OCI-LY1 (cell line): ENCODE measurements at regions not wholly inside any gene's neighbourhood (a gene's known extent, or its start where the extent isn't known, plus 50 kb on each side); places are given as distances from the start of the nearest gene placed in this dataset.

Experiments used
- H2AFZ ChIP-seq: fragments of 200-600 bp; sonication (generic), shearing (Covaris generic); 2 replicates; pipeline ENCODE4 v1.6.0; 2014; ENCODE audit warnings: antibody characterized with exemption, mild to moderate bottlenecking, low read length
- H3F3A ChIP-seq: fragments of 200-600 bp; sonication (generic), shearing (Covaris generic); 2 replicates; pipeline ENCODE4 v1.6.0; 2014; ENCODE audit warnings: mild to moderate bottlenecking, antibody characterized with exemption, low read length, moderate library complexity; ENCODE audit not compliant: insufficient read depth
- H3K27ac ChIP-seq: fragments of 200-600 bp; sonication (generic); 2 replicates; pipeline ENCODE4 v1.5.1; 2014; ENCODE audit warnings: low read length, mixed run types, mild to moderate bottlenecking, low read depth; ENCODE audit not compliant: poor library complexity, severe bottlenecking
- H3K27me3 ChIP-seq: fragments of 200-600 bp; sonication (generic); 2 replicates; pipeline ENCODE4 v1.6.0; 2014; ENCODE audit warnings: antibody characterized with exemption, mild to moderate bottlenecking, low read length, moderate library complexity; ENCODE audit not compliant: insufficient read depth
- H3K36me3 ChIP-seq: fragments of 200-600 bp; sonication (generic); 2 replicates; pipeline ENCODE4 v1.6.1; 2014; ENCODE audit warnings: mild to moderate bottlenecking, antibody characterized with exemption, low read length, moderate library complexity, mixed read lengths; ENCODE audit not compliant: insufficient read depth
- H3K4me1 ChIP-seq: fragments of 200-600 bp; sonication (generic); 2 replicates; pipeline ENCODE4 v1.5.1; 2014; ENCODE audit warnings: mild to moderate bottlenecking, low read length, moderate library complexity; ENCODE audit not compliant: insufficient read depth, severe bottlenecking
- H3K4me2 ChIP-seq: fragments of 200-600 bp; sonication (generic), shearing (Covaris generic); 2 replicates; pipeline ENCODE4 v1.6.1; 2014; ENCODE audit warnings: low read length
- H3K4me3 ChIP-seq: fragments of 200-600 bp; sonication (generic); 2 replicates; pipeline ENCODE4 v1.5.1; 2014; ENCODE audit warnings: low read length, low read depth, mild to moderate bottlenecking, mixed read lengths; ENCODE audit not compliant: poor library complexity, severe bottlenecking
- H3K79me2 ChIP-seq: fragments of 200-600 bp; shearing (Covaris generic); 2 replicates; pipeline ENCODE4 v1.6.1; 2016; ENCODE audit warnings: mixed run types, low read length, mixed read lengths; ENCODE audit not compliant: insufficient read depth
- H3K9ac ChIP-seq: fragments of 200-600 bp; sonication (generic), shearing (Covaris generic); 2 replicates; pipeline ENCODE4 v1.6.1; 2014; ENCODE audit warnings: mild to moderate bottlenecking, low read length, mixed read lengths
- H3K9me2 ChIP-seq: fragments of 200-600 bp; sonication (generic), shearing (Covaris generic); 2 replicates; pipeline ENCODE4 v1.6.1; 2014; ENCODE audit warnings: low read depth, mild to moderate bottlenecking, low read length, mixed read lengths
- H3K9me3 ChIP-seq: fragments of 200-600 bp; shearing (Covaris generic); 2 replicates; pipeline ENCODE4 v1.6.1; 2014; ENCODE audit warnings: low read length, mixed read lengths
- H4K20me1 ChIP-seq: fragments of 200-600 bp; sonication (generic), shearing (Covaris generic); 2 replicates; pipeline ENCODE4 v1.6.0; 2016; ENCODE audit warnings: mild to moderate bottlenecking, low read length; ENCODE audit not compliant: insufficient read depth
- EZH2 ChIP-seq: fragments of 200-600 bp; sonication (generic), shearing (Covaris generic); IDR thresholded peaks from 2 replicates; pipeline ENCODE4 v1.8.0; 2017; ENCODE audit warnings: borderline replicate concordance, mixed run types, mild to moderate bottlenecking, antibody characterized with exemption, low read length, moderate library complexity, mixed read lengths
- TF ChIP-seq, protein P1 (sequence below): fragments of 200-600 bp; sonication (generic), shearing (Covaris generic); IDR thresholded peaks from 2 replicates; pipeline ENCODE4 v1.5.1; 2017; ENCODE audit warnings: mild to moderate bottlenecking, antibody characterized with exemption, low read length, moderate library complexity, mixed read lengths

- no peaks in the 10 kb centered on the region for H3K9me2 ChIP-seq
- no peak overlapping the region for H3K4me3 ChIP-seq
- TF ChIP-seq EZH2, result no peak
- TF ChIP-seq, protein P1, sequence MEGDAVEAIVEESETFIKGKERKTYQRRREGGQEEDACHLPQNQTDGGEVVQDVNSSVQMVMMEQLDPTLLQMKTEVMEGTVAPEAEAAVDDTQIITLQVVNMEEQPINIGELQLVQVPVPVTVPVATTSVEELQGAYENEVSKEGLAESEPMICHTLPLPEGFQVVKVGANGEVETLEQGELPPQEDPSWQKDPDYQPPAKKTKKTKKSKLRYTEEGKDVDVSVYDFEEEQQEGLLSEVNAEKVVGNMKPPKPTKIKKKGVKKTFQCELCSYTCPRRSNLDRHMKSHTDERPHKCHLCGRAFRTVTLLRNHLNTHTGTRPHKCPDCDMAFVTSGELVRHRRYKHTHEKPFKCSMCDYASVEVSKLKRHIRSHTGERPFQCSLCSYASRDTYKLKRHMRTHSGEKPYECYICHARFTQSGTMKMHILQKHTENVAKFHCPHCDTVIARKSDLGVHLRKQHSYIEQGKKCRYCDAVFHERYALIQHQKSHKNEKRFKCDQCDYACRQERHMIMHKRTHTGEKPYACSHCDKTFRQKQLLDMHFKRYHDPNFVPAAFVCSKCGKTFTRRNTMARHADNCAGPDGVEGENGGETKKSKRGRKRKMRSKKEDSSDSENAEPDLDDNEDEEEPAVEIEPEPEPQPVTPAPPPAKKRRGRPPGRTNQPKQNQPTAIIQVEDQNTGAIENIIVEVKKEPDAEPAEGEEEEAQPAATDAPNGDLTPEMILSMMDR, result no peak
- H3F3A ChIP-seq, result no peaks in the 10 kb centered on the region
- no peaks in the 10 kb centered on the region for H3K79me2 ChIP-seq
- H3K4me1 ChIP-seq, result no peaks in the 10 kb centered on the region
- H3K36me3 ChIP-seq, result no peaks in the 10 kb centered on the region
- H2AFZ ChIP-seq, result no peak overlapping the region
- no peaks in the 10 kb centered on the region for H3K9me3 ChIP-seq
- no peak overlapping the region for H3K27ac ChIP-seq
- H3K27me3 ChIP-seq, result no peaks in the 10 kb centered on the region
- no peaks in the 10 kb centered on the region for H4K20me1 ChIP-seq
- H3K9ac ChIP-seq, result no peak overlapping the region
- no peak overlapping the region for H3K4me2 ChIP-seq
Observed at GRCh38 chr16:5581428-5581827, 483.8 kb upstream of the EEF2KMT start.

GRCh38 chr16:5580772-5581171 is 483.2 kb upstream of the EEF2KMT start:
- no peak overlapping the region for H3K9ac ChIP-seq

GRCh38 chr16:5580296-5580695 is 482.7 kb upstream of the EEF2KMT start:
- Histone ChIP-seq H3K9me3 (no peaks in the 10 kb centered on the region), H2AFZ (no peak overlapping the region), H3F3A (no peaks in the 10 kb centered on the region), H3K9ac (no peak overlapping the region), H4K20me1 (no peaks in the 10 kb centered on the region), H3K27ac (no peak overlapping the region), H3K36me3 (no peaks in the 10 kb centered on the region), H3K4me3 (no peak overlapping the region), H3K4me2 (no peak overlapping the region), H3K79me2 (no peaks in the 10 kb centered on the region), H3K9me2 (no peaks in the 10 kb centered on the region), H3K4me1 (no peaks in the 10 kb centered on the region), H3K27me3 (no peaks in the 10 kb centered on the region)
- no peak for TF ChIP-seq EZH2
- TF ChIP-seq, protein P1, result no peak

More at GRCh38 chr16:5580772-5581171, 483.2 kb upstream of the EEF2KMT start:
- no peaks in the 10 kb centered on the region for H3K9me3 ChIP-seq
- no peak overlapping the region for H3K27ac ChIP-seq
- no peaks in the 10 kb centered on the region for H3K4me1 ChIP-seq
- no peaks in the 10 kb centered on the region for H4K20me1 ChIP-seq
- H3K9me2 ChIP-seq, result no peaks in the 10 kb centered on the region
- H2AFZ ChIP-seq, result no peak overlapping the region
- H3K27me3 ChIP-seq, result no peaks in the 10 kb centered on the region
- no peaks in the 10 kb centered on the region for H3F3A ChIP-seq
- H3K4me2 ChIP-seq, result no peak overlapping the region
- no peaks in the 10 kb centered on the region for H3K36me3 ChIP-seq
- no peak overlapping the region for H3K4me3 ChIP-seq
- TF ChIP-seq, protein P1, result no peak
- TF ChIP-seq EZH2, result no peak
- no peaks in the 10 kb centered on the region for H3K79me2 ChIP-seq
